HL-60 (cell line): ENCODE measurements at regions not wholly inside any gene's neighbourhood (a gene's known extent, or its start where the extent isn't known, plus 50 kb on each side); places are given as distances from the start of the nearest gene placed in this dataset.

Source experiments
- DNase-seq, 2 experiments: peaks; one replicate each; pipeline ENCODE4 v3.0.0-alpha.2; 2010 to 2020; ENCODE audit warnings: low read depth in 1 of 2, low spot score in 1 of 2
- H3K27ac ChIP-seq: fragments of 250-450 bp; sonication (Bioruptor Pico); replicated peaks from 2 replicates; pipeline ENCODE4 v1.5.1; 2020; ENCODE audit warnings: mild to moderate bottlenecking, moderate library complexity
- H3K27me3 ChIP-seq: fragments of 250-450 bp; sonication (Bioruptor Pico); 2 replicates; pipeline ENCODE4 v1.5.1; 2021; ENCODE audit warnings: mild to moderate bottlenecking, moderate library complexity; ENCODE audit not compliant: insufficient read depth, poor library complexity, severe bottlenecking
- H3K4me3 ChIP-seq: replicated peaks from 2 replicates; pipeline ENCODE4 v1.5.1; 2011; ENCODE audit warnings: mild to moderate bottlenecking, control low read depth, low read length; ENCODE audit not compliant: insufficient read depth
- GABPA ChIP-seq: IDR thresholded peaks from 2 replicates; pipeline ENCODE4 v1.6.1; 2012; ENCODE audit warnings: low read depth
- POLR2AphosphoS5 ChIP-seq: IDR thresholded peaks from 2 replicates; pipeline ENCODE4 v1.6.1; 2012; ENCODE audit warnings: low read depth
- SPI1 ChIP-seq: IDR thresholded peaks from 2 replicates; pipeline ENCODE4 v1.6.1; 2012; ENCODE audit warnings: low read depth, mild to moderate bottlenecking, borderline replicate concordance
- TF ChIP-seq, protein P1 (sequence below): IDR thresholded peaks from 2 replicates; pipeline ENCODE4 v1.6.1; 2012; ENCODE audit warnings: low read depth; ENCODE audit not compliant: insufficient replicate concordance
- TF ChIP-seq, protein P2 (sequence below): IDR thresholded peaks from one replicate; pipeline ENCODE4 v1.5.1; 2011; ENCODE audit warnings: low read length, control low read depth, inconsistent platforms; ENCODE audit not compliant: insufficient read depth

DNA sequence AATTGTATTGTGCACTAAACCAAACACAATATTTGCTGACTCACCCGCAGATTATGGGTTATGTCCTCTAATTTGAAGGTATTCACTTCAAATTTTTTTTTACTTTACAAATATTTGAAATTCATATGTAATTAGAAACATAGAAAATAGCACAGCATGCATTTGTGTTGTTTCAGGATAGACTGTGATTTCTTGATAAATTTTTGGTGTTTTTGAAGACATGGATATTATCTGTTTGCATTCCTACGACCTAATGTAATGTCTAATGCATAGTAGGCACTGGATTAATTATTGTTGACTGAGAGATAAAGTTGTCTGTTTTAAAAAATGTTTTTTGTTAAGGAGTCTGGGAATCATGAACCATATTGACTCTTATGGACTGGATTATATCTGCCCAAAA lies 850.2 kb downstream of the BRINP3 start:
- no peak overlapping the region for H3K27ac ChIP-seq
- DNase-seq: no peak
- H3K27me3 ChIP-seq: no peaks in the 10 kb centered on the region
- TF ChIP-seq, protein P1, sequence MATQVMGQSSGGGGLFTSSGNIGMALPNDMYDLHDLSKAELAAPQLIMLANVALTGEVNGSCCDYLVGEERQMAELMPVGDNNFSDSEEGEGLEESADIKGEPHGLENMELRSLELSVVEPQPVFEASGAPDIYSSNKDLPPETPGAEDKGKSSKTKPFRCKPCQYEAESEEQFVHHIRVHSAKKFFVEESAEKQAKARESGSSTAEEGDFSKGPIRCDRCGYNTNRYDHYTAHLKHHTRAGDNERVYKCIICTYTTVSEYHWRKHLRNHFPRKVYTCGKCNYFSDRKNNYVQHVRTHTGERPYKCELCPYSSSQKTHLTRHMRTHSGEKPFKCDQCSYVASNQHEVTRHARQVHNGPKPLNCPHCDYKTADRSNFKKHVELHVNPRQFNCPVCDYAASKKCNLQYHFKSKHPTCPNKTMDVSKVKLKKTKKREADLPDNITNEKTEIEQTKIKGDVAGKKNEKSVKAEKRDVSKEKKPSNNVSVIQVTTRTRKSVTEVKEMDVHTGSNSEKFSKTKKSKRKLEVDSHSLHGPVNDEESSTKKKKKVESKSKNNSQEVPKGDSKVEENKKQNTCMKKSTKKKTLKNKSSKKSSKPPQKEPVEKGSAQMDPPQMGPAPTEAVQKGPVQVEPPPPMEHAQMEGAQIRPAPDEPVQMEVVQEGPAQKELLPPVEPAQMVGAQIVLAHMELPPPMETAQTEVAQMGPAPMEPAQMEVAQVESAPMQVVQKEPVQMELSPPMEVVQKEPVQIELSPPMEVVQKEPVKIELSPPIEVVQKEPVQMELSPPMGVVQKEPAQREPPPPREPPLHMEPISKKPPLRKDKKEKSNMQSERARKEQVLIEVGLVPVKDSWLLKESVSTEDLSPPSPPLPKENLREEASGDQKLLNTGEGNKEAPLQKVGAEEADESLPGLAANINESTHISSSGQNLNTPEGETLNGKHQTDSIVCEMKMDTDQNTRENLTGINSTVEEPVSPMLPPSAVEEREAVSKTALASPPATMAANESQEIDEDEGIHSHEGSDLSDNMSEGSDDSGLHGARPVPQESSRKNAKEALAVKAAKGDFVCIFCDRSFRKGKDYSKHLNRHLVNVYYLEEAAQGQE: no peak
- TF ChIP-seq SPI1 (no peak), GABPA (no peak)
- TF ChIP-seq, protein P2, sequence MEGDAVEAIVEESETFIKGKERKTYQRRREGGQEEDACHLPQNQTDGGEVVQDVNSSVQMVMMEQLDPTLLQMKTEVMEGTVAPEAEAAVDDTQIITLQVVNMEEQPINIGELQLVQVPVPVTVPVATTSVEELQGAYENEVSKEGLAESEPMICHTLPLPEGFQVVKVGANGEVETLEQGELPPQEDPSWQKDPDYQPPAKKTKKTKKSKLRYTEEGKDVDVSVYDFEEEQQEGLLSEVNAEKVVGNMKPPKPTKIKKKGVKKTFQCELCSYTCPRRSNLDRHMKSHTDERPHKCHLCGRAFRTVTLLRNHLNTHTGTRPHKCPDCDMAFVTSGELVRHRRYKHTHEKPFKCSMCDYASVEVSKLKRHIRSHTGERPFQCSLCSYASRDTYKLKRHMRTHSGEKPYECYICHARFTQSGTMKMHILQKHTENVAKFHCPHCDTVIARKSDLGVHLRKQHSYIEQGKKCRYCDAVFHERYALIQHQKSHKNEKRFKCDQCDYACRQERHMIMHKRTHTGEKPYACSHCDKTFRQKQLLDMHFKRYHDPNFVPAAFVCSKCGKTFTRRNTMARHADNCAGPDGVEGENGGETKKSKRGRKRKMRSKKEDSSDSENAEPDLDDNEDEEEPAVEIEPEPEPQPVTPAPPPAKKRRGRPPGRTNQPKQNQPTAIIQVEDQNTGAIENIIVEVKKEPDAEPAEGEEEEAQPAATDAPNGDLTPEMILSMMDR: no peak
- no peak overlapping the region for H3K4me3 ChIP-seq

DNA sequence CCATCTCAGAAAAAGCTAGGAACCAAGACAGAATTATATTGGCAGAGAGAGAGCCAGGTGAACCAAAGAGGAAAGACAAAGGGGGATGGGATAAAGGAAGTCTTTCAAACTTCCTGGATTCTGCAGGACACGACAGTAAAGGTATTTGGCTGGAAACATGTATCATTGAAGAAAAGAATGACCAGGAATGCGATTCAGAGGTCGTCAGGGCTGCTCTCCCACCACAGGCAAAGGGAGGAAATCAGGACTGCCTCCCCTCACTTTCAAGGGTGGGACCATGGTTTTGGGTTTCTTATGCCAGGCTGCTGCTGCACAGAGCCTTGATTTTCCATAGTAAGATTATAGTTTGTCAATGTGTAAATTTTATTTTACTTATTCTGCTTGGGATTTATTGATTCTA lies 848.8 kb downstream of the BRINP3 start:
- DNase-seq: no peak
- Histone ChIP-seq H3K27ac (no peak overlapping the region), H3K27me3 (no peaks in the 10 kb centered on the region), H3K4me3 (no peak overlapping the region)
- TF ChIP-seq GABPA (no peak), SPI1 (no peak), POLR2AphosphoS5 (no peak)
- TF ChIP-seq, protein P2: no peak
- TF ChIP-seq, protein P1: no peak

GRCh38 chr1:189633658-189634057 lies 844.0 kb downstream of the BRINP3 start:
- no peak overlapping the region for H3K4me3 ChIP-seq
- DNase-seq: no peak
- TF ChIP-seq SPI1 (no peak), POLR2AphosphoS5 (no peak), GABPA (no peak)
- TF ChIP-seq, protein P1: no peak
- TF ChIP-seq, protein P2: no peak

More at GRCh38 chr1:189633658-189634057, 844.0 kb downstream of the BRINP3 start:
- Histone ChIP-seq H3K27ac (no peak overlapping the region), H3K27me3 (no peaks in the 10 kb centered on the region)
